Sigmoid colon (tissue), 4 donors: ENCODE measurements at regions not wholly inside any gene's neighbourhood (a gene's known extent, or its start where the extent isn't known, plus 50 kb on each side); places are given as distances from the start of the nearest gene placed in this dataset.

ENCODE experiments used
- CTCF ChIP-seq, 4 experiments: fragments of 450-650 bp in 3 of 4; fragments of 200-600 bp in 1 of 4; IDR thresholded peaks; one replicate each; pipeline ENCODE4 v1.5.1; 2016 to 2019; ENCODE audit warnings: antibody characterized with exemption in 4 of 4, mild to moderate bottlenecking in 3 of 4, moderate library complexity in 2 of 4
- EP300 ChIP-seq, 4 donors: sonication (generic); formaldehyde crosslinking; IDR thresholded peaks; one replicate each; pipeline ENCODE4 v1.6.1; 2017; ENCODE audit warnings: antibody characterized with exemption in 4 of 4
- POLR2A ChIP-seq, 2 donors: fragments of 450-650 bp; IDR thresholded peaks; one replicate each; pipeline ENCODE4 v1.6.1; 2016; ENCODE audit warnings: antibody characterized with exemption in 2 of 2, mild to moderate bottlenecking in 2 of 2, moderate library complexity in 2 of 2

- no peak for TF ChIP-seq EP300 (IDR thresholded peaks at IDR 0.05)
- TF ChIP-seq CTCF (IDR thresholded peaks at IDR 0.05), result no peak
- TF ChIP-seq POLR2A (IDR thresholded peaks at IDR 0.05), result no peak
Measured at GRCh38 chr12:47340411-47341015, 260.8 kb upstream of the AMIGO2 start.
